GM23338 (cell line): ENCODE measurements at regions not wholly inside any gene's neighbourhood (a gene's known extent, or its start where the extent isn't known, plus 50 kb on each side); places are given as distances from the start of the nearest gene placed in this dataset.

Source experiments
- CREB1 ChIP-seq: fragments of 250-450 bp; sonication (Bioruptor Pico); IDR thresholded peaks from 2 replicates; pipeline ENCODE4 v1.5.0; 2020; ENCODE audit warnings: low read depth, mild to moderate bottlenecking, moderate library complexity
- EZH2 ChIP-seq: fragments of 200-600 bp; sonication (generic); IDR thresholded peaks from one replicate; pipeline ENCODE4 v1.8.0; 2017; ENCODE audit warnings: antibody characterized with exemption, mild to moderate bottlenecking, low read depth; ENCODE audit not compliant: unreplicated experiment
- EZH2phosphoT487 ChIP-seq: fragments of 200-600 bp; sonication (generic); IDR thresholded peaks from one replicate; pipeline ENCODE4 v1.8.1; 2018; ENCODE audit warnings: antibody characterized with exemption; ENCODE audit not compliant: unreplicated experiment
- POLR2AphosphoS5 ChIP-seq: IDR thresholded peaks from 2 replicates; pipeline ENCODE4 v1.6.1; 2016; ENCODE audit warnings: antibody characterized with exemption, low read depth
- REST ChIP-seq: IDR thresholded peaks from one replicate; pipeline ENCODE4 v1.6.1; 2018; ENCODE audit warnings: antibody characterized with exemption; ENCODE audit not compliant: unreplicated experiment
- TF ChIP-seq, protein P1 (sequence below), 2 experiments: fragments of 200-600 bp in 1 of 2; sonication (generic) in 1 of 2; conservative IDR thresholded peaks; 2 replicates each; pipeline versions ENCODE4 v1.5.1 to v1.6.1; 2016 to 2017; ENCODE audit warnings: antibody characterized with exemption in 2 of 2, low read depth in 2 of 2, mild to moderate bottlenecking in 2 of 2, moderate library complexity in 1 of 2

DNA sequence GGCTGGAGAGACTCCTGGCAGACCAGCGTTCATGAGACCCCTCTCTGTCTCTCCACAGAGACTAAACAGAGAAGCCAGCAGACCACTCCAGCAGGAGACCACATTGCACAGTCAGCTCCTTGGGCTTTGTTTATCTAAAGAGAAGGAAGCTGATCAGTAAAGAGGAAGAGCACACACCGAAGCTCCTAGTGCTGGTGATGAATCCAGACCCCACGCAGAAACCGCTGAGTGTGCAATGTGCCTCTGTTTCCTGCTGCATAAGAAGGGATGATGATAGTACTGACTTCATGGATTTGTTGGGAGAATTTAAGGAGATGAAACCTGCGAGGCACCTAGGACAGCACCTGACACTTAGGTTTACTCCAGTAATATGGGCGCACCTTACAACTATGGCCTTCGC is 544.1 kb upstream of the ID2 start:
- no peak for TF ChIP-seq EZH2phosphoT487
- TF ChIP-seq REST = no peak
- no peak for TF ChIP-seq CREB1 (CRISPR knock-in tag)
- no peak for TF ChIP-seq EZH2
- TF ChIP-seq, protein P1, sequence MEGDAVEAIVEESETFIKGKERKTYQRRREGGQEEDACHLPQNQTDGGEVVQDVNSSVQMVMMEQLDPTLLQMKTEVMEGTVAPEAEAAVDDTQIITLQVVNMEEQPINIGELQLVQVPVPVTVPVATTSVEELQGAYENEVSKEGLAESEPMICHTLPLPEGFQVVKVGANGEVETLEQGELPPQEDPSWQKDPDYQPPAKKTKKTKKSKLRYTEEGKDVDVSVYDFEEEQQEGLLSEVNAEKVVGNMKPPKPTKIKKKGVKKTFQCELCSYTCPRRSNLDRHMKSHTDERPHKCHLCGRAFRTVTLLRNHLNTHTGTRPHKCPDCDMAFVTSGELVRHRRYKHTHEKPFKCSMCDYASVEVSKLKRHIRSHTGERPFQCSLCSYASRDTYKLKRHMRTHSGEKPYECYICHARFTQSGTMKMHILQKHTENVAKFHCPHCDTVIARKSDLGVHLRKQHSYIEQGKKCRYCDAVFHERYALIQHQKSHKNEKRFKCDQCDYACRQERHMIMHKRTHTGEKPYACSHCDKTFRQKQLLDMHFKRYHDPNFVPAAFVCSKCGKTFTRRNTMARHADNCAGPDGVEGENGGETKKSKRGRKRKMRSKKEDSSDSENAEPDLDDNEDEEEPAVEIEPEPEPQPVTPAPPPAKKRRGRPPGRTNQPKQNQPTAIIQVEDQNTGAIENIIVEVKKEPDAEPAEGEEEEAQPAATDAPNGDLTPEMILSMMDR (conservative IDR thresholded peaks at IDR 0.05; ENCODE audit: low read depth in 2 of 2) = no peak
- no peak for TF ChIP-seq POLR2AphosphoS5
